ENCODE measurements at regions not wholly inside any gene's neighbourhood (a gene's known extent, or its start where the extent isn't known, plus 50 kb on each side); places are given as distances from the start of the nearest gene placed in this dataset.

GRCh38 chr2:193480187-193480586, 1285.5 kb upstream of the TMEFF2 start:
- no peak for TF ChIP-seq POLR2A (IDR thresholded peaks at IDR 0.05)
- no peak for TF ChIP-seq CTCF (IDR thresholded peaks at IDR 0.05 in 4 of 5, conservative IDR thresholded peaks at IDR 0.05 in 1 of 5)
